Sigmoid colon (tissue), 3 donors: ENCODE measurements at regions not wholly inside any gene's neighbourhood (a gene's known extent, or its start where the extent isn't known, plus 50 kb on each side); places are given as distances from the start of the nearest gene placed in this dataset.

Experiments used
- POLR2A ChIP-seq, 2 donors: fragments of 450-650 bp; IDR thresholded peaks; one replicate each; pipeline ENCODE4 v1.6.1; 2016; ENCODE audit warnings: antibody characterized with exemption in 2 of 2, mild to moderate bottlenecking in 2 of 2, moderate library complexity in 2 of 2
- TF ChIP-seq, protein P1 (sequence below), 4 experiments: fragments of 450-650 bp in 3 of 4; fragments of 200-600 bp in 1 of 4; IDR thresholded peaks; one replicate each; pipeline ENCODE4 v1.5.1; 2016 to 2019; ENCODE audit warnings: antibody characterized with exemption in 4 of 4, mild to moderate bottlenecking in 3 of 4, moderate library complexity in 2 of 4

DNA sequence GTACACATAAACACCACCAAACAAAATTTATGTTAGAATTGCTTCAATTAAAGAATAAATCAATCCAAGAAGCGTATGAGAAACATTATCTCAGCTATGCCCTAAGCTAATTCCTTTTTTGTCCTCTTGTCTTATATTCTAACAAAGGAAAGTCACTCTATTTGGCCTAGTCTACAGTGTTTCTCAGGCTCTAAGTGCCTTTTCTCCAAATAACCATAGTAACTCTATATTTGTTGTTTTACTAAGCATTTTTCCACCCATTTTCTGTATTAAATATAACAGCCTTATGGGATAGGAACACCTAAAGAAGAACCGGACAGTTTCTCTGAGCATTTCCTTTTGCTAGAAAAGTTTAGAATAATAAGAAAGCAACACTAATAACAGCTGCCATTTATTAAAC, 120.1 kb upstream of the MTAP start:
- TF ChIP-seq, protein P1, sequence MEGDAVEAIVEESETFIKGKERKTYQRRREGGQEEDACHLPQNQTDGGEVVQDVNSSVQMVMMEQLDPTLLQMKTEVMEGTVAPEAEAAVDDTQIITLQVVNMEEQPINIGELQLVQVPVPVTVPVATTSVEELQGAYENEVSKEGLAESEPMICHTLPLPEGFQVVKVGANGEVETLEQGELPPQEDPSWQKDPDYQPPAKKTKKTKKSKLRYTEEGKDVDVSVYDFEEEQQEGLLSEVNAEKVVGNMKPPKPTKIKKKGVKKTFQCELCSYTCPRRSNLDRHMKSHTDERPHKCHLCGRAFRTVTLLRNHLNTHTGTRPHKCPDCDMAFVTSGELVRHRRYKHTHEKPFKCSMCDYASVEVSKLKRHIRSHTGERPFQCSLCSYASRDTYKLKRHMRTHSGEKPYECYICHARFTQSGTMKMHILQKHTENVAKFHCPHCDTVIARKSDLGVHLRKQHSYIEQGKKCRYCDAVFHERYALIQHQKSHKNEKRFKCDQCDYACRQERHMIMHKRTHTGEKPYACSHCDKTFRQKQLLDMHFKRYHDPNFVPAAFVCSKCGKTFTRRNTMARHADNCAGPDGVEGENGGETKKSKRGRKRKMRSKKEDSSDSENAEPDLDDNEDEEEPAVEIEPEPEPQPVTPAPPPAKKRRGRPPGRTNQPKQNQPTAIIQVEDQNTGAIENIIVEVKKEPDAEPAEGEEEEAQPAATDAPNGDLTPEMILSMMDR (IDR thresholded peaks at IDR 0.05): no peak
- TF ChIP-seq POLR2A (IDR thresholded peaks at IDR 0.05): no peak
